HG03064 (cell line): ENCODE measurements at regions not wholly inside any gene's neighbourhood (a gene's known extent, or its start where the extent isn't known, plus 50 kb on each side); places are given as distances from the start of the nearest gene placed in this dataset.
"Not testable (repeated sequence)": the region's sequence is repeated elsewhere in the genome, so short reads cannot be mapped to it uniquely, and the experiment has no call there.

Experiments used
- ATAC-seq: cut with Tn5 transposase; IDR thresholded peaks from one replicate; pipeline ENCODE4 v1.9.1; 2021; ENCODE audit warnings: low read depth; ENCODE audit not compliant: unreplicated experiment

DNA sequence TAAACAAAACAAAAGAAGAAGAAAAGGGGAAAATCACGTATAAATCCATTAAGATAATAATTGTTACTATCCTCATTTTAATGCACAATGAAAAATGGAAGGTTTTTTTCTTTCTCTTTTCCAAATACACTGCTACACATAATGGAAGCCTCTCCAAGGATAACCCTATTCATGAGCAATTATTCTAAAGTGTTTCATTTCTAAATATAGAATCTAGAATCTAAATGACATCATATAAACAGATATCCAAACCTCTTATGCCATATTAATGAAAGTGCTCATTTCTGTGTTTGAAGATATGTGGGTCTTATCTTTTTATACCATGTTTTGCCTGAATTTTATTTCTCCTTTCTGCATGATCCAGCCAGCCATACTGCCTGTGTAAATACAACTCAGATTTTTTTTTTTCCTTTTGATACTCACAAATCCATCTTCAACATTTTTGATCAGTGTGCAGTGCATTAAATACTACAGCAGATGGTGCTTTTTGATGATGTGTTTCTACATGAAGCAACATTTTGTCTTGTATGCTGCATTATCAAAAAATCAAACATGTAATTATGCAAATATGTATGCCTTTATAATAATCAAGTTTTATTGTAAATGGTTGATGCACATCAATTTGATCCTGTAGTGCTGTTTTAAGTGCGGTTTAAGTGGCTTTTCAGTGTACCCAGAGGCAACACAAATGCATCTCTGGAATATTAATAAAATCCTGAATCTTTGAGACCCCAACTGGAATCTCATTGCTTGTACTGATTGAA, 625.6 kb upstream of the PTBP2 start:
- ATAC-seq, result no peak

DNA sequence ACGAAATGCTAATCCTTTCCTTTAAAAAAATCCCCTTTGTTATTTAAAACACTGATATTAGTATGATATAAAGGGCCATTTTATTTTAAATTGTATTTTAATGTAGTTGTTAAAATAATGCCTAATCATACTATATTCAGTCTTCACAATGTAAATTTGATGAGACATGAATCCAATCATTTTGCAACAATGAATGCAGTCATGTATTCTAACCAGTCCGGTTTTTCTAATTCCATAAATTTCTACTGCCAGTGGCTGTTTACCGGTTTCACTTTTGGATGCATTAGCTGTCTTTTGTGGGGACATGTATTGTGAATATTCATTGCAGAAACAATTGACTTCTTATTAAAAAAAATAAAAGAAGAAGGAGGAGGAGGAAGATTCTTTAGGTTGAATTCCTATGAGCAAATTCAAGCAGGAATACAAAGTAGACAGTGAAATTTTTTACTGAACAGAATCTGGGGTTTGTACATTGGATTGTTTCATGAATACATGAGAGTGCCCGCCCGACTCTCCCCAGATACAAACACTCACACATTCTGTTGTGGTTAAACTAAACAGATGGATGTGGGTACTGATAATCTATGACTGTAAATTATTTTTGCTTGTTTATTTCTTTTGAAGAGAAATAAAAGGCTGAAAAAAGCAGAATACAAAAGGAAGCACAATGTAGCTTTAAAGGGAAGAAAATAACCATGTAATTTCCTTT, 624.8 kb upstream of the PTBP2 start:
- ATAC-seq, result no peak

DNA sequence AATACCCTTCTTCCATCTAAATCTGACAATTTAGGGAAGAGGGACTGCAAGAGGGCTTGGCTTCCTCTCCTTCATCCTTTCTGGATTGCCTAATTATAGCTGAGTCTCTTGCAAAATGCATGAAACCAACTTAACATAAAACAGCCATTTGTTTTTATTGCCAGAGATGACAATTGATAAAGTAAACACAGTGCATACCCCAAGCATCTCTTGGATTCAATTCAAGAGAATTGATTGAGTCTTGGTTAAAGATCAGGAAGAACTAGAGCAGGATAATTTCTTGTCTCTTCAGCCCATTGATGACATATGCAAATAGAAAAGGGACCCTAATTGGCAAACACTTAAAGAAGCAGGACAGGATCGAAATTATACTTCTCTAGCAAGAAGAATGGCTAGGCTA, 617.1 kb upstream of the PTBP2 start:
- no peak for ATAC-seq

DNA sequence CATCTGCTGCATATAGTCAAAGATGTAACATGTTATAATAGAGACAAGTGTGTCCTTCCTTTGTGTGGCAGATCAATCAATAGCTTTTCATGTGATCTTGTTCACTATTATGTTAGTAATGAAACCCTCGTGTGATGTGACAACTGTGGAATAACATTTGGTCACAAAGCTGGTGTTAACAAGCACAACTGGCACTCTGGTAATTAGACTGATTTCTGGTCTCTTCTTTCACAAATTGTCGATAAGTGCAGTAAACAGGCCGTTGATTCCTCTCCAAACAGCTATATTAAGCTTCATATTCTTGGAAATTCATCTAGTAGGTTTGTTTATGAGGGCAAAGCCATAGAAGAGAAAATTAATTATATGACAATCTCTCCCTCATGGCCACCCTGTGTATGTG, 616.7 kb upstream of the PTBP2 start:
- ATAC-seq, result no peak

DNA sequence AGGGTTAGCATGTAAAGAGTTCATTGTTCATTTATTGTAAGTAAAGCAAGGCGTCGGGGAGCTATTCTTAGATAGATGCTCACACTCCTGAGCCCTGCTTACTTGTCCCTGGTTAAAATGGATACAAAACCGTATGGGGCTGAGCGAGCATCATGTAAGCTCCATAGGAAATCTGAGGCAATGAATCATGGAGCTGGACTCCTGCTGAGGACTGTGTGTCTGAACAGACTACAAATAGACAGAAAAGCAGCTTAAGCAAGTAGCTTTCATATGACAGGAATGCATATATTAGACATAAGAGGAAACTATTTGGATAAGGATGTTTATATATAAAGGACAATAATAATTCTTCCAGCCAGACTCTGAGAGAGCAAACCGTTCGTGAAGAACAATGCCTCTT, 604.9 kb upstream of the PTBP2 start:
- ATAC-seq, result no peak

DNA sequence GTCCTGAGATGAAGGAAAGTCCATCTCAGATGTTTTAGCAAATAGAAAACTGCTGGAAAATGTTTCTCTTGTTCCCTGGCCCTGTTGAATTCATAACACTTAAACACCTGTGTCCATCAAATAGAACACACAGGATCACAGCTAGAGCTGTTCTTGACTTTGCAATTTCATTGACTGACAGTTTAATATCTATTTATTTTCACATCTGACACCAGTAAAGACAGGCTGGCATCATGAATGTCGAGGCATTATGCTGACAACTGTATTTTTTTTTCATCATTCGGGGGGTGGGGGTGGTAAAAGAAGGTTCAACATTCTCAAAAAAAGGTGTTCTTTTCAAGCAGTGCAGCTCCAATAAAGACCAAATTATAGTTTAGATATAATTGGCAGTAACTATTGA, 591.2 kb upstream of the PTBP2 start:
- ATAC-seq, result no peak

DNA sequence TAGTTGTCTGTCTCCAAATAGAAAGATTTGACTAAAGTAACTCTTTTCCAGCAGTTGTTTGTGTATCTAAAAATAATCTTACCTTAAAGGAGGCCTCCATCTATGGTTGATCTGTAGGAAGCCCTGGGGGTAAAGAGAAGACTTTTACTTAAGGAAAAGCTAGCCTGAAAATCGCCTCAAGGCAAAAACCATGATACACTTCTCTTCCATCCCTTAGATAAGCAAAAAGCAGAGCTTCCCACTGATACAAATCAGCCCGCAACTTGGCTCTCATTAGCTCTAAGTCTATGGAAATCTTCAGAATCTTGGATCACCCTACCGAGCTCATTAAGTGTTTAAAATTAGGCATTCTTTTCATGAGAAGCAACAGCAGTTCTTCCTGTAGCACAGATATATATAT, 576.9 kb upstream of the PTBP2 start:
- no peak for ATAC-seq

DNA sequence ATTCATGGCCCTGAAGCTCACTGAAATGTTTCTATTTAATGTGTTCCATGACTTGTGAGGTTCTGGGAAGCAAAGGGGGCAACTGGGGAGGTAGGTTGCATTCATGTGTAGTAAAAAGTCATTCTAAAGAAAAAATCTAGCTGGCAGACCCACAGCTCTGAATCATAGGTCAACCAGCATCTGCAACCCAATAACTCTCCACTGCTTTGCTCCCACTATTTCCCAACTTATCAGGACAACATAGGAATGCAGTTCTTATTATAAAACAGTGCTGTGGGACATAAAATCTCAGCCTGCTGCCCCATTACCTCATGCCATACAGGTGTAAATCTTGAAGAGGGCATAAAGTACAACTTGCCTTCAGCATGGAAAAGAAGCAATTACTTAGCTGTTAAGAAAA, 576.1 kb upstream of the PTBP2 start:
- ATAC-seq, result no peak

DNA sequence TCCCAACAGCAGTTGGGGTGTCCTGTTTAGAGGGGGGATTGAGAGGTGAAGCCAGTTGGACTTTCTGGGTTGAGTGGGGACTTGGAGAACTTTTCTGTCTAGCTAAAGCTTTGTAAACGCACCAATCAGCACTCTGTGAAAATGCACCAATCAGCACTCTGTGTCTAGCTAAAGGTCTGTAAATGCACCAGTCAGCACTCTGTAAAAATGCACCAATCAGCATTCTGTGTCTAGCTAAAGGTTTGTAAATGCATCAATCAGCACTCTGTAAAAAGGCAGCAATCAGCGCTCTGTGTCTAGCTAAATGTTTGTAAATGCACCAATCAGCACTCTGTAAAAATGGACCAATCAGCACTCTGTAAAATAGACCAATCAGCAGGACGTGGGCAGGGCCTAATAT, 568.6 kb upstream of the PTBP2 start:
- ATAC-seq, result not testable (repeated sequence)

DNA sequence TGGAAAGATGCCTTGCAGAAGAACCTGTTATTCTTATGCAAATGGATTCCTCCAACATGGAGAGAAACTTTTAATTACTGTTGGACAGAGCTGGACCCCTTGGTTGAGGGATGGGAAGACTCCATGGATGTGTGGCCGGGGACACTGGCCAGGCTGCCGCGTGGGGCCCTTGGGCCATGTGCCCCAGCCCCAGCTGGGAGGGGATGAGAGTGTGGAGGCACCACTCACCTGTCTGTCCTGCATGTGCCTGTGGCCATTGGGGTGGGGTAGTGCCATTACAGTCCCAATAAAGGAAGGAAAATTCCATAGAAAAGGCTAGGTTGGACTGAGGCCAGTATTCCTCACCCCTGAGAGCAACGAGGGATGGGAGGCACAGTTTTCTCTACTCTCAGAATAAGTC, 564.5 kb upstream of the PTBP2 start:
- ATAC-seq, result no peak

DNA sequence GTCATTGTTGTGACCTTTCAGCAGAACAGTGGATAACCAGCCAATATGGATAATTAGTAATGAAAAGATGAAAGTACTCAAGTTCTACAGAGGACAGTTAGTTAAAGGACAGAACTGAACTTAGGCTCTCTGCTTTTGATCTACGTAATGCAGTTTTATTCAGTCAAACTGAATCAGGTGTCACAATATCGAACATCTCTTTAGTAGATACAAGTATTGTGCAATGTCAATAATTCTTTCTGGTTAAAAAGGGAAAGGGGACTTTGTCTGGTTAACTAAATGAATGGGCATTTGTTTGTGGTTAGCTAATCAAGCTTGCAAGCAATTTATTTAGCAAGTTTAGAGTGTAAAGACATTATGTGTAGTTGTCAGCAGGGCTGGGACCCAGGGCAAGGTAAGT, 562.2 kb upstream of the PTBP2 start:
- ATAC-seq, result no peak

DNA sequence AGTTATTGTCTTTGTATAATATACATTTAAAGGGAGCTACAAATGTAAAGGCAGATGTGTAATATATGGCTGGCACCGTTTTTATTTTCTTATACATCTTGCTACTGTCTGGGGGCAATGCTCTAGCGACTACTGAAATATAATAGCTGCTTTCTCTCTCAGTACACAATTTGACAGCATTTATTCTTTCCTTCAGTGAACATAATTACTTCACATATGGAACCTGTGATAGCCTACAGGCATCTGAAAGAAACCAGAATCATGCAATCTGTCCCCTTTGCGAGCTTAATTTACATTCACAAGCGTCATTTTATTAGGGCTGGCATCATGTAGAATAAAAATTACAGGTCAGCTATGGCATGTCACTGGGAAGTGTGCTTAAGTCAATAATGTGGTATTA, 557.5 kb upstream of the PTBP2 start:
- no peak for ATAC-seq

DNA sequence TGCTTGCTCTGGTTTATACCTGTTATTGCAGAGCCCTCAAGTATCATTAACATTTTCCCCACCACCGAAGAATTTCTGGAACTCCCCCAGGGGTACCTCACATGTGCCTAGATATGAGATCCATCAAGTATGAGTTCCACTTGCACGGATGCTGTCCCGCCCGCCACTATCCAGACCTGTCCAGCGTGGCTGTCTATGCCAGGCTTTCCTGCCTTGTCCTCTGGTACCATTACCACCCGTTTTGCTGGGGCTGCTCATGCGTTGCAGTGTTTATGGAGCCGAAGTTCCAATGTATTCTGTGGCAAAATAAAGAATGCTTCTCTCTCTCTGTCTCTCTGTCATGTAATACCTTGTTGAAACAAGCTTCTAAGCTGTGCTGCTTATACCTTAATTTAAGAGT, 543.5 kb upstream of the PTBP2 start:
- ATAC-seq, result no peak

DNA sequence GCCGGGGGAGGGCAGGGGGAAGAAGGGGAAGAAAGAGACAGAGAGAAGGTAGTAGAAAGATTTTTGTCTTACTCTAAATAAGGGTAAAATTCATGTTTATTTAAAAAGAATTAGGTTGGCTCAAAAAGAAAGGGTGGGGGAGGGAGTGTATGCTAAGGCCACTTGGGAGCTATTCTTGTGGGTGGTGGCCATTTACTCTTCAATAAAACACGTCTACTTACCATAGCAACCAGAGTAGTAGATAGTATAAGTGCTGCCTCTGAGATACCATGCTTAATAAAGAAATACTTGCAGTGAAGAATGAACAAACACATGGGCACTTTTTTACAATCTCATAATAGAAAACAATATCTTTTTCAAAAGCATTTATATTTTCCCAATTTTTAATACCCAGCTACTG, 538.1 kb upstream of the PTBP2 start:
- ATAC-seq, result no peak

DNA sequence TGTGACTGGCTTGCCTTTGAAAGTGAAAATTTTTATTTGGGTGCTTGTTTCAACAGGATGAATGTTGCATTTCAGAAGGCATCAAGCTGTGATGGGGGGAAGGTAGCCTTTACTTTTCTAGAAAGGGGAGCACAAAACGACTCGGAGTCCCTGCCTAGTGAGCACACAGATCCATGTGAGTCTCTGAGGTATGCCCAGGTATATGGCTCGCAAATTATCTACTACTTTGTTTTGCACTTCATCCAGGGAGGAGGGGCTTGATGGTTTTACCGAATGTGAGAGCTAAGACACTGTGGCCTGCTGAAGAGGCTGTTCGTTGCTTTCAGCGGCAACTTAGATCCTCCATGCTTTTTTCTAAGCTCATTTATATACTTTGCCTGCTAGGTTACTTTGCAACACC, 537.7 kb upstream of the PTBP2 start:
- no peak for ATAC-seq

DNA sequence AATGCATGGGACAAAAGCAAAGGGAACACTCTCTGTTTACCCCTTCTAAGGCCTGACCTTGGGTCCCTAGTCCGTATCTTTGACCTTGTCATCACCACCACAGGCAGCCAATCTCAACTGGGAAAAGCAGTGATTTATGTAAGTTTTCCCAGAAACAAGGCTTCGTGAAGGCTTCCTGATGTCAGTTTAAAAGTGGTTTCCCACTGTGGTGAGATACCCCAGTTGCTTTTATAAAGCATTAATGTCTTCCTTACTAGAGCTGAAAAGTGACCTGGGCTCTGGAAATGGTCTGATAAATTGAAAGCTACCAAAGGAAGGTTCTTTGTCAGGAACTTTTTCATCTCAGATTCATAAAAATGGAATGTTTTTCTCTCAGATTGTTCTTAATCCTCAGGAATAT, 536.4 kb upstream of the PTBP2 start:
- ATAC-seq, result no peak

DNA sequence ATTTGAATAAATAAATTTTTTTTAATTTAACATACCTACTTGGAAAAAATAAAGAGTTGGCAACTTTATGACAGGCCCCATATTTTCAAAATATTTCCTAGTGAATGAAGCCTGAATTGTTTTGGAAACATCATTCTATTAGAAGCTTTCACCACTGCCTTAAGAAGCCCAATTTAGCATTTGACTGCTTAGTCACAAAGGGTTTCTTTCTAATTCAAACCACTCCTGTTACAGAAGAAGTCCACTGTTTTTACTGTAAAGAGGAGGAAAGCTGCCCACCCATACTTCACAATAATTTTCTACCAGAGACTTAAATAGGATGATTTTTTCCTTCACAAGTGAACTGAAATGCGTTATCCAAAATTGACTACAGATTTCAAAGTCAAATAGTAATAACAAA, 534.6 kb upstream of the PTBP2 start:
- ATAC-seq, result no peak

DNA sequence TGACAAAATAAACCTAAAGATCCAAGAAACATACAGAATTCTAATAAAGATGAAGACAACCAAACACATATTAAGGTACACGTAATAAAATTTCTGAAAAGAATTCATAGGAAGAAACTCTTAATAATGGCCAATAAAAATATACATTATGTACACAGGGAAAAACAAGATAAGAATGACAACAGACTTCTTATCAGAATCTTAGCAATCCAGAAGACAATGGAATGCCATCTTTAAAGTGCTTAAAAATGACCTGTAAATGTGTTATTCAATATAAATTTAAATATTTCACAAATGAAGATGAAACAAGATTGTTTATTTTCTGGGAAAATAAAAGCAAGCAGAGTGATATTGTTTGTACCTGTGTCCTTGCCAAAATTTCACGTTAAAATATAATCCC, 530.4 kb upstream of the PTBP2 start:
- no peak for ATAC-seq

DNA sequence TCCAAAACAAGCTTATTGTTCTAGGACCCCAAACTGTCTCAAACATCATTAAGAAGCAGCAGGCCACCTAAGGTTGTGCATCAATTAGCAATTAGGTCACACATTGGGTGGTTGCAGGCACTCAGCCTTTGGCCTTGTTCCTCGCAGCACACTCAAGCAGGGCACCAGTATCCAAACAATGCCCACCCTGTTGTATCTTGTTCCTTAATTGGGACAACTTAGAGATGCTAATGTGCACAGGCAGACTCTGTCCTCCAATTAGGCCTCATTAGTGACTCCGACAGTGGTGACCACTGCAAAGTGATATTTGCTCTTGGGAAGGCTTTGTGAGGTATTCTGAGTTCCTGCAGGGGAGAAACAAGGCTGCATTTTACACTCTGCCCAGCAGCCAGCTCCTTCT, 515.1 kb upstream of the PTBP2 start:
- ATAC-seq, result no peak

DNA sequence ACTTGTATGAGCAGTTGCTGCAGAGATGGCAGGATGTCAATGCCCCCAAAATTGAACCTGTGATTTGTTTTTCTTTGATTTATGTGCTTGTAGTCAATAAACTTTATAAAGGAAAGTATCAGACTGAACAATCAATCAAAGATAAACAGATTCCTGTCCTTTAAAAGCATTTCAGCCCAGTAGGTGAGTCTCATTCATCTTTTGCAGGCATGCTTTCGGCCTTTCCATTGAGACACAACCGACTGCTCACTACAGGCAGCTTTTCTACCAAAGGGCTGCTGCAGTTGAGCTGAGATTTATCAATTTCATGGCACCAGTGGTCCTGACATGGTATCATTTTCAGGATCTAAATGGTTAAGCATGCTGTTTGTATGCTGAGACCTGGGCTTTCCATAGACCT, 513.6 kb upstream of the PTBP2 start:
- ATAC-seq, result no peak

DNA sequence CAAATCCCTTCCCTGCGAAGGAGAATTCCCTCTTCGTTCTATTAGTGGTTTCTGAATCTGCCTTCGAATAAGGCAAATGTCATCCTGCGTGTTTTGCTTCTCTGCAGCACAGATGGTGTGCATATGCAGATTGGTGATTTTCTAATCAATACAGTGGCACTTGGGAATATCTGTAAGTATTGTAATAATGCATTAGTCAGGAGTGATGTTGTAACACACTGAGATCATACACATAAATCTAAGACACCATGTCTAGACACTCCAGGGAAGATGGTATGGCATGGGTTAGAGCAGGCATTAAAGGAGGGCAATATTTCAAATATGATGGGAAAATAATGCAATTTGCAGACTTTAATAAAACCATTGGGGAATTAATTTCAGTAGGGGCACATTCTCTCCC, 513.2 kb upstream of the PTBP2 start:
- ATAC-seq, result no peak

DNA sequence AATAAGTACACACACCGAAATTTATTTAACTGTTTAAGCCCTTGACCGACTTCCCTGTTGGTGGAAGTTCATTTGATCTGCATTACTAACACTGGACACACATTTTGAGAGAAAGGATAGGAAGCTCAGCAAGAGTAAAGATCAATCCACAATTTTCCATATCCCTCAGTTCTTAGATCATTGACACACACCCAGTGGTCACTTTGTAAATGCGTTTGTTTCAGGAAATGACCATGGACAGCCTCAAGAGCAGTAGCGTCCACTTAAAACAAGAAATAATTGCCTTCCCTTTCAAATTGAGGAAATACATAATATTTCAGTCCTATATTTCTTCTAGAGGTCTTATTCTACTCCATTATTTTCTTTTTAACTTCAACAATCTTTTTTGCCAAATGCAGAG, 511.5 kb upstream of the PTBP2 start:
- ATAC-seq, result no peak
